ENCODE measurements at regions not wholly inside any gene's neighbourhood (a gene's known extent, or its start where the extent isn't known, plus 50 kb on each side); places are given as distances from the start of the nearest gene placed in this dataset.

- H3K27me3 ChIP-seq (ENCODE audit: control insufficient read depth, insufficient read depth, low read length) = no peaks in the 10 kb centered on the region
- H3K27ac ChIP-seq (ENCODE audit: low read depth, low read length) = no peak overlapping the region
- DNase-seq (ENCODE audit: low read depth, low spot score) = no peak
- ChIA-PET POLR2A (no interaction called here), CTCF (no interaction called here)
- H3K9me3 ChIP-seq (ENCODE audit: control insufficient read depth, insufficient read depth, low read length) = peaks cover 16% of the 10 kb centered on the region
- H3K4me3 ChIP-seq (ENCODE audit: low read depth, low read length) = no peak overlapping the region
- TF ChIP-seq, protein P1, sequence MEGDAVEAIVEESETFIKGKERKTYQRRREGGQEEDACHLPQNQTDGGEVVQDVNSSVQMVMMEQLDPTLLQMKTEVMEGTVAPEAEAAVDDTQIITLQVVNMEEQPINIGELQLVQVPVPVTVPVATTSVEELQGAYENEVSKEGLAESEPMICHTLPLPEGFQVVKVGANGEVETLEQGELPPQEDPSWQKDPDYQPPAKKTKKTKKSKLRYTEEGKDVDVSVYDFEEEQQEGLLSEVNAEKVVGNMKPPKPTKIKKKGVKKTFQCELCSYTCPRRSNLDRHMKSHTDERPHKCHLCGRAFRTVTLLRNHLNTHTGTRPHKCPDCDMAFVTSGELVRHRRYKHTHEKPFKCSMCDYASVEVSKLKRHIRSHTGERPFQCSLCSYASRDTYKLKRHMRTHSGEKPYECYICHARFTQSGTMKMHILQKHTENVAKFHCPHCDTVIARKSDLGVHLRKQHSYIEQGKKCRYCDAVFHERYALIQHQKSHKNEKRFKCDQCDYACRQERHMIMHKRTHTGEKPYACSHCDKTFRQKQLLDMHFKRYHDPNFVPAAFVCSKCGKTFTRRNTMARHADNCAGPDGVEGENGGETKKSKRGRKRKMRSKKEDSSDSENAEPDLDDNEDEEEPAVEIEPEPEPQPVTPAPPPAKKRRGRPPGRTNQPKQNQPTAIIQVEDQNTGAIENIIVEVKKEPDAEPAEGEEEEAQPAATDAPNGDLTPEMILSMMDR (IDR thresholded peaks at IDR 0.05; ENCODE audit: low read depth, low read length) = no peak
These were observed 327.8 kb downstream of the WDR11 start for GRCh38 chr10:121179006-121179405.

DNA sequence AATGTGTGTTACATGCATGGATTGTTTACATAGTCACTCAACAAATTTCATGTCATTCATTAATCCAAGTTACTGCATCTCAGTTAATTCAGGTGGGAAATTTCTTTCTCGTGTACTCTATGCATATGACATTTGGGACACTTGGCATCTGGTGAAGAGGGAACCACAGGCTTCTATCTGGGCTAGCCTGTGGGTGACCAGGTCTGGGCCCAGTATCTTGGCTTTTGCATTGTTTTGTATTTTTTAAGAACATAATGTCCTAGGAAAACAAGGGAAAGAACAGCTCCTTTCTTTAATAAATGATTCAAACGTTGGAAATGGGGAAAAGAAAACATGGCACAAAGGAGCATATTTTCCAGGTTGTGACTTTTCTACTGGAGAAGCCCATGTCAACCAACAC is 331.1 kb downstream of the WDR11 start:
- ChIA-PET POLR2A (no interaction called here), CTCF (no interaction called here)
- TF ChIP-seq, protein P1 (IDR thresholded peaks at IDR 0.05; ENCODE audit: low read depth, low read length) = no peak
- no peaks in the 10 kb centered on the region for H3K27me3 ChIP-seq (ENCODE audit: control insufficient read depth, insufficient read depth, low read length)
- H3K4me3 ChIP-seq (ENCODE audit: low read depth, low read length) = no peak overlapping the region
- no peak overlapping the region for H3K27ac ChIP-seq (ENCODE audit: low read depth, low read length)
- H3K9me3 ChIP-seq (ENCODE audit: control insufficient read depth, insufficient read depth, low read length) = peaks cover 17% of the 10 kb centered on the region
- no peak for DNase-seq (ENCODE audit: low read depth, low spot score)

- H3K27me3 ChIP-seq (ENCODE audit: control insufficient read depth, insufficient read depth, low read length) = no peaks in the 10 kb centered on the region
- CTCF ChIA-PET = no interaction called here
- no peak overlapping the region for H3K4me3 ChIP-seq (ENCODE audit: low read depth, low read length)
- TF ChIP-seq, protein P1 (IDR thresholded peaks at IDR 0.05; ENCODE audit: low read depth, low read length) = no peak
- no peak for DNase-seq (ENCODE audit: low read depth, low spot score)
- POLR2A ChIA-PET = no interaction called here
- H3K9me3 ChIP-seq (ENCODE audit: control insufficient read depth, insufficient read depth, low read length) = peaks cover 20% of the 10 kb centered on the region
- H3K27ac ChIP-seq (ENCODE audit: low read depth, low read length) = no peak overlapping the region
These were observed 332.1 kb downstream of the WDR11 start for GRCh38 chr10:121183236-121183635.

- ChIA-PET CTCF (no interaction called here), POLR2A (no interaction called here)
- TF ChIP-seq, protein P1 (IDR thresholded peaks at IDR 0.05; ENCODE audit: low read depth, low read length) = no peak
- Histone ChIP-seq H3K9me3 (ENCODE audit: control insufficient read depth, insufficient read depth, low read length) (peaks cover 20% of the 10 kb centered on the region), H3K4me3 (ENCODE audit: low read depth, low read length) (no peak overlapping the region), H3K27me3 (ENCODE audit: control insufficient read depth, insufficient read depth, low read length) (no peaks in the 10 kb centered on the region), H3K27ac (ENCODE audit: low read depth, low read length) (no peak overlapping the region)
- no peak for DNase-seq (ENCODE audit: low read depth, low spot score)
These were observed 332.5 kb downstream of the WDR11 start for GRCh38 chr10:121183707-121184106.

DNA sequence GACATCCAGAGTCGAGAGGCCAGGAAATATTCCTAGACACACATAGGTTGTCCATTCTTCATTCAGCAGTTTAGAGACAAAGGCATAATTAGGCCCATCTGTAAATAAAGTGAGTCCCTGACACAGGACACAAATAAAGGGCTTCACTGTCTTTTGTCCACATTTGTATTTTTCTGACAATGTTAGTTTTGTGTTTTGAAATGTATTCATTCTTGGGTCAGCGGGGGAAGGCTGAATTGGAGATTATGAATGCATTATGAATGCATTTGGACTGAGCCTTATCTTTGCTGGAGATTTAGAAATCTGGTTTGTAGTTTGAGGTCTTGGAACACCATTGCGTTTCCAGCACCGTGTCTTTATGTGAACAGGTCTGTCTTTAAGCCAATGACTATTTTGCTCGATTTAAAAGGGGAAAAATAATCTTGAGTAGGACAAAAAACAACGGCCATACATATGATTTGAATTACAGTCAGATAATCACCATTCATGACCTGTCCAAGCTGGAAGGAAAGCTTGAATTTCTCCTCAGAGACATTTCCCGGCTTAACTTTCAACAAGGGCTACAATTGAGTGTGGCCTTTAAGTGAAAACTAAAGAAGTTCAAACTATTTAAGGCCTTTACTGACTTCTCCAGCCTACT is 334.8 kb downstream of the WDR11 start:
- ChIA-PET CTCF (no interaction called here), POLR2A (no interaction called here)
- Histone ChIP-seq H3K9me3 (ENCODE audit: control insufficient read depth, insufficient read depth, low read length) (peaks cover 27% of the 10 kb centered on the region), H3K27me3 (ENCODE audit: control insufficient read depth, insufficient read depth, low read length) (no peaks in the 10 kb centered on the region), H3K27ac (ENCODE audit: low read depth, low read length) (no peak overlapping the region), H3K4me3 (ENCODE audit: low read depth, low read length) (no peak overlapping the region)
- no peak for DNase-seq (ENCODE audit: low read depth, low spot score)
- TF ChIP-seq, protein P1 (IDR thresholded peaks at IDR 0.05; ENCODE audit: low read depth, low read length) = no peak
